ENCODE measurements at regions not wholly inside any gene's neighbourhood (a gene's known extent, or its start where the extent isn't known, plus 50 kb on each side); places are given as distances from the start of the nearest gene placed in this dataset.

DNA sequence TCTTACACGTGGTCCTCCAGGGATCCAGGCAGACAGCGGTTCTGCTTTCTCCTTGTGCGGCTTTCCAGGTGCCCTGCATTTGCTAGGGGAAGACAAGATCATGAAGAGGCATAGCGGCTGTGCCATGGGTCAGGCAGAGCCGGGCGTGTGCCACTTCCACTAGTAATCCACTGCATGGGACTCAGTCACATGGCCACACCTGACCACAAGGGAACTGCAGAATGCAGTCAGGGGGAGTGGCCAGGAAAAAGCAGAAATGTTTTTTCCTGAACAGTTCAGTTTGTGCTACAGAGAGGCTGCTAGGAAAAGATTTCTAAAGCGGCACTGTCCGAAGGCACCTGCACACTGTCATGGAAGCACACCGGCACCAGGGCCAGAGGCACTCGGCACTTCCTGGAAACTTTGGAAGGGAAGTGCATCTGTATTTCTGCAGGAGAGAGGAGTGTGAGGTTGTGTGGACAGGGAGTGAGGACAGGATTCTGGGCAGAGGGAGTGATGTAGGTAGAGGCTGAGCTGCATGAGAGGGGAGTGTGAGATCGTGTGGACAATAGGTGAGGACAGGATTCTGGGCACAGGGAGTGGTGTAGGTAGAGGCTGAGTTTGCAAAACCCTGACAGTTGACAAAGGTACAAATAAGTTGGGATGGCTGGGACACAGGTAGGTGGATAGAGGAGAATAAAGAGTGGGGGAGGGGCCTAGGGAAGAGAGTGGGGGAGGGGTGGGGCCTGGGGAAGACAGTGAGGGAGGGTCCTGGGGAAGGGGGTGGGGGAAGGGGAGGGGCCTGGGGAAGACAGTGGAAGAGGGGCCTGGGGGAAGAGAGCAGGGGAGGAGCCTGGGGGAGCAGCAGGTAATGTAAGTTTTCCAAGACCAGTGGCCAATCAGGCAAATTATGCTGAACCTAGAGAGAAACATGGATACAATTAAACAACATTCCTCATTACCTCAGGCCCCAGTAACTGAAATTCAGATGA is 1436.3 kb downstream of the TBC1D22A start:
- no peak for DNase-seq

DNA sequence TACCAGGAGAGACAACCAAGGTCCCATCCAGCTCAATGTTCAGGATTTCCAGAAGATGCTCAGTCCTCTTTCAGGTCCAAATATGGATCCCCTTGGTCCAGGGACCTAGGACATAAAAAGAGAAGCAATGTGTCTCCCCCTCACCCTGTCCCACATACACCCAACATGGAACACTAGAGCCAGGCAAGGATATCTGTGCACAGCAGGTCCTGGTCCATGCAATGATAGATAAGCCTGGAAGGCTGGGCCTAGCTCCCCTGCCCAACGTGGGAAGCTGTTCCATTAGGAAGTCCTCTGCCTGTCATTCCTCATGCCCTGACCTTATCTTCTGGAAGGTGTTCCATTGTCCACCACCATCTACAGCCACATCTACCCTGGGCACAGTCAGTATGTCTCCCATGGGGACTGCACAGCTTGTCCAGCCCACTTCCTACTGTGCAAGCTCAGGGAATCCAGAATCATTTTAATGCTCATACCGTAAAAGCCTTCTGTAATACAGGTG is 1434.8 kb downstream of the TBC1D22A start:
- no peak for DNase-seq

DNA sequence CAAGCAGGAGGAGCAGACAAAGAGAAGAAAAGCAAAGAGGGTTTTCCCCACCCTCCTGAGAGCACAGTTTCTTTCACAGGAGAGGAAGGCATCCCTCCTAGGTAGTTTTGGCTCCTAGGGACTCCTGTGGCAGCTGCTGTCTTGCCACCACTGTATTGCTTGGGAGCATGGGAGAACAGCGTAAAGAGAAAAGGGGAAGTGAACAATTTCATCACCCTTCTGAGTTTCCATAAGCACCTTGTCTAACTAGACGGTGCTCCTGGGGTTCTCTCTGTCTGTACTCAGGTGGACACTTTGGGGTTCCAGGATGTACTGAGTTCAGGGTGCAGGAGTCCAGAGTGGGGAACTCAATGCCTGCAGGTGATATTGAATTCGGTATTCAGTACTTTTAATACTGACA is 1430.5 kb downstream of the TBC1D22A start:
- no peak for DNase-seq

DNA sequence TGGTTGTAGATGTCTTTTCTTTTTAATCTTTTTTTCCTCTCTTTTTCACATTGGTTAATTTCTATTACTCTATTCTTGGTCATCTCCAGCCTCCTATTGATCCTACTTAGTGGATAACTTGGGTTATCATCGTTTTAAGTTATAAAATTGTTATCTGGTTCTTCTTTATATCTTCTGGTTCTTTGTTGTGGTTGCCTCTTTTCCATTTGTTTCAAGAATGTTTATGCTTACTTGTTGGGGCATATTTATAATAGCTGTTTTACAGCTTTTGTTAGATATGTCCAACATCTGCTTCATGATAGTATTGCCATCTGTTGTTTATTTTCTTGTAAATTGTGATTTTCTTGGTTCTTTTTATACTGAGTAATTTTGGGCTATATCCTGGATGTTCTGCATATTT is 1429.6 kb downstream of the TBC1D22A start:
- no peak for DNase-seq

DNA sequence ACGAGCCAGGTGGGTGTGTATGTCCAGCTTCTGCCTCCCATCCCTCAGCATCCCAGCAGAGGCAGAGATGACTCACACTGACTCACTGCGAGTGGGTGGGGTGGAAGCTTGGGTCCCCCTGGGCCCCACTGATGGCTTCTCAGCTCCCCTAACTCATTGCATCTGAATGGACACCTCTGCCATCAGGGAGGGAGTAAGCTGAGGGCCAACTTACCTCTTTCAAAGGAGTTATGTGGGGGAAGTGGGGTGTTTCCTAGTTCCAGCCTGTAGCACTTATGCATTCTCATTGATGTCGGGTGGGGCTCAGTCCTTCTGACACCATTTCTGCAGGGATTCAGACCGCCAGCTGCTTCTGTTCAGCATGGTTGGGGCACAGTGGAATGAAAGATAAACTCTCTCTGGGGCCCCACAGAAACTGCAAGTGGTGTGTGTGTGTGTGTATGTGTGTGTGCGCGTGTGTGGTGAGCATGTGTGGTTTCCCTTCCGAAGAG is 1425.8 kb downstream of the TBC1D22A start:
- no peak for DNase-seq

DNA sequence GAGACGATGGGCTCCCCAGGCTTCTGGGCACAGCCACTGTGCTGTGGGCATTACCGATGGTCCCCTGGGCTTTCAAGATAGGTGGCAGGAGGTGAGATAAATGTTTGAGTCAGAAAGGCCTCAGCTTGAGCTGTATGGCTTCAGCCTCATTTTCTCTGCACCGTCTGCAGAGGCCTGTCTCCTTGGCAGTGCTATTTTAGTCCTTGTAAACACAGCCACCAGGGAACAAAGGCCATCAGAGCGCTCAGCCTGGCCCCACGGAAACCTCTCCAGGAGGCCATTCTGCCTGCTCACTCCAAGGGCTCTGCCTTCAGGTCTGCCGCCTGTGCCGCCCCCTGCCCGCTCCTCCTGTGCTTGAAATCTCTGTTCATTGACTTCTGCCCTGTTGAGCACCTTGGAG is 1424.9 kb downstream of the TBC1D22A start:
- no peak for DNase-seq

DNA sequence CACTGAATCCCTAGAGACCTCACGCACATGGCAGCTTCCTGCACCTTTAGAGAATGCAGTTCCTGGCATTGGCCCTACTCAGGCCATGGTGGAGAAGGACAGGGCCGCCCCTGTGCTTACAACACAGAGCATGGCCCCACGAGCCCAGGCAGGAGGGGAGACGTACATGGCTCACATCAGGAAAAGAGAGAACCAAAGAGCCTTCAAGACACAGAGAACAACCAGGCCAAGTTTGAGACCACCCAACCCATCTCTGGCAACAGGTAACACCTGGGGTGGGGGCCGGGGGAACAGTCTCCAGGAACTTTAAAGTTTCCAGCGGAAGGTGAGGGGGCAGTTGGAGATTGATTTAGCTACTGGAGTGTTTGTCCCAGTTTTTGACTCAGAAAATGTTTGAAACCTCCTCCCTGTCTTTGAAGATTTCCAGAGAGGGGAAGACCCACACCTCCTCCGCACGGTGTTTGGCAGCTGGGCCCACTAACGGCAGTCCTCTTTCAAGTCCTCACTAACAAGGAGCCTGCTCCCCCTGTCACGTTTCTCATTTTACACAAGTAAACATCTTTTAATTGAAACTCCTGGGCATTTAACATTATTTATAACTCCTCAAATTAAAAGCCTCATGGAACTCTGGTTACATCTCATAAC is 1423.8 kb downstream of the TBC1D22A start:
- no peak for DNase-seq

DNA sequence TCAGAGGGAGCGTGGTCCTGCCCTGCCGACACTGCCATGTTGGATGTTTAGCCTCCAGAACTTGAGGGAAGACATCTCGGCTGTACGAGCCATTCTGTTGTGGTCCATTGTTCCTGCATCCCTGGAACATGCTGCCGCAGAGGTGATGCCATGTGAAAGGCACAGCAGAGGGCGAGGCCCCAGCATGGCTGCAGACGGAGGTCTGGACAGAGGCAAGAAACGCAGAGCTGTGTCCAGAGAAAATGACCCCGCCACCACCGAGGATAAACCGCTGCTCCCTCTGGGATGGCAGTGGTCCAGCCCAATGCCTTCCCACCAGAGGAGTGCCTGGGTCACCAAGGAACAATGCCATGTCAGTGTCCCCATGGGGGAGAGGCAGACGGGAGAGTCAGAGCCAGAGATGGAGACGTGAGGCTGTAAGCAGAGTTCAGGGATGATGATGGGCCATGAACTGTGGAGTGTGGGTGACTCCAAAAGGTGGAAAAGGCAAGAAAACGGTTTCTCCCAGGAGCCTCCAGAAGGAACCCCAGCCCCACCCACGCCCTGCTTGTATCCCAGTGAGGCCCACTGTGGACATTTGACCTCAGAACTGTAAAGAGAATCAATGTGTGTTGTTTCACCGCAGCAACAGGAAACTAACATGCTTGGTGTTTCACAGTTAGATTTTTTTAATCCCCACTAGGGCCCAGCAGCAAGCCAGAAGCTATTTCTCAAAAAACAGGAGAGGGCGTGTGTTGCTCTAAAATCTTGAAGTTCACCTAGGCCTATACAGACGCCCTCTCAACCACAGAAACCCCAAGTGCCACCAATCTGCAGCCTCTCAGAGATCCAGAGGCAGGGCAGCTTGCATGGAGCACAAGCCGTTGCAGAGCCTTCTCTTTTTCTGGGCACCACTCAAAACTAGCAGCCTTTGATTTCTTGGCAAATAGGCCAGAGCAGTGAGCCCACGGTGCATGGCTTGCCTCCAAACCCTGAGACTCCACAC is 1422.9 kb downstream of the TBC1D22A start:
- DNase-seq, result no peak

DNA sequence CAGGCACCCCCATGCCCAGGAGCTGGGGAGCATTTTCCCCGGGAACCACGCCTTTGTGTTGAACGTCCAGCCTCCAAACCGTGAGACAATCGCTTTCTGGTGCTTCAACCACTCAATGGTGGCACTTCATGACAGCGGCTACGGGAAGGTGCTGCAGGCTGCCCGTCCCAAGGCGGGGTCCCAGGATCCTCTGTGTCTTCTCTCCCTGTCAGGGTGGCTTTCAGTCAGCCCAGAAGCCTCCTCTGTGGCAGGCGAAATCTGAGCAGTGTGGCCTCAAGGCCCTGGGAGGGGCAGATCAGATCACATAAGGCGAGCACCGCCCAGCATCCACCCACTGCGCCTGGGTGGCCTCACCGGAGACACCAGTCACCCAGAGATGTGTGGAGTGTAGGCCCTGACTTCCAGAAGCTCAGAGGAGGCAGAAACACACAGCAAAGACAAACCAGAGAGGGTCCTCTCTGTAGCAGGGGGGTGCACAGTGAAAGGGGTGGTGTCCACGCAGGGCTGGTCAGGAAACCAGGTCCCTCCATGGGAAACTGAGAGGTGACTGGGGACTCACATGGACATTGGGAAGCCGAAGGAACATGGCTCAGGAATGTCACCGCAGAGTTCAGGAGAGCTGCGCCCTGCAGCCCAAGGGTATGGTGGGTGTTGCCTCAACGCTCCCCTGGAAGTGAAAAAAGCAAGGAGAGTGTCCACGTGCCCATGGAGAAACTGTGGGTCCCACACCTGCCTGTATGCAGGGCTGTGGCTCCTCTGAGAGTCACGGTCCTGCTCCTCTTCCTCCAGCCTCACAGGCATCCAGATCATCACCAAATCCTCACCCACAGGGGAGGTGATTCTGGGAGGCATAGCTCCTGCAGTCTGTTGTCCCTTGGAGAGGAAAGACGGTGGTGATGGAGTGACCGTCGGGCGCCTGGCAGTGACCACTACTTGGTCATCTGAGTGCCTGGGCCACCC is 1420.7 kb downstream of the TBC1D22A start:
- DNase-seq, result no peak

DNA sequence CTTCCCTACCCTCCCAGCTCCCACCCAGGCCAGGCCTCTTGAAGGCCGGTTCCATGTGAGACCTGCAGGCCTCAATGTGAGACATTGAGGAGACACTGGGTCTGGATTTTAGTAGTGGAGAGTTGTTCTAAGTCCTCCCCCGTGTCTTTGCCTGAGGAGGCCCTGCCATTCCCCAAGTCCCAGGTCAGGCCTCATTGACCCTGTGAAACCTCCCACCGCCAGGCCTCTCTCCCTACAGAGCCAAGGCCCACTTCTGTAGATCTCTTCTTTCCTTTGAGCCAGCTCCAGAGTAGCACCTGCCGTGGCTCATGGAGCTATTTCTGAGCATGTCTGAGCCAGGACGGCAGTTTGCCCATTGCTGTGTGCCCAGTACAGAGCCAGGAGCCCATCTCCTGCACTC is 1419.6 kb downstream of the TBC1D22A start:
- no peak for DNase-seq

DNA sequence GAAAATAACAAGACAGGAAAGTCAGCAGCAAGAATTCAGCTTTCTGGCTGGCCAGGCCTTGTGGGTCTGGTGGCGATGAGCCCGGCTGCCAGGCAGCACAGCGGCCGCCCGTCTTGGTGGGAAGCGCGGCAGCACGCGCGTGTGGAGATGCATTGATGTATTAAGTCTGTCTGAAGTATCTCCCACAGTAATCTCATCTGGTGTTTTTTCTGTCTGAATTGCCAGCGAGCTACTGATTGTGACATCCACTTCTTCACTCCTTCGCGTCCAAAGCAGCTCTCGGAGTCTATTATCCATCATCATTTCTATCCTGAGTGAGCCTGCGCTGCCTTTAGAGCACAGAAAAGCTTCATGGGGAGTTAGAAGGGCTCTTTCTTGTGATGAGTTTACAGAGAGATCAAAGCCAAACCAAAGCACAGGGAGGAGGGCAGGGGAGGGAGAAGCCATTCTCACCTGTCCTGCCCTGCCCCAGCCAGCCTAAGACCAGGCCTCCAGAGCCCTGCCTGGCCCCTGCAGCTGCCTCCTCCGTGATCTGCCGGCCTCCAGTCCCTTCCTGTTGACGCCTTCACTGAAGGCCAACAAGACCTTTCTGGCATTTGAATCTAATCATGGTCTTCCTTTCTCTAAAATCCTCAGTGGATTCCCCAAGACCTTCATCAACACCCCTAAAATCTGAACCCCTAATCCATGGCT is 1419.0 kb downstream of the TBC1D22A start:
- DNase-seq, result no peak

DNA sequence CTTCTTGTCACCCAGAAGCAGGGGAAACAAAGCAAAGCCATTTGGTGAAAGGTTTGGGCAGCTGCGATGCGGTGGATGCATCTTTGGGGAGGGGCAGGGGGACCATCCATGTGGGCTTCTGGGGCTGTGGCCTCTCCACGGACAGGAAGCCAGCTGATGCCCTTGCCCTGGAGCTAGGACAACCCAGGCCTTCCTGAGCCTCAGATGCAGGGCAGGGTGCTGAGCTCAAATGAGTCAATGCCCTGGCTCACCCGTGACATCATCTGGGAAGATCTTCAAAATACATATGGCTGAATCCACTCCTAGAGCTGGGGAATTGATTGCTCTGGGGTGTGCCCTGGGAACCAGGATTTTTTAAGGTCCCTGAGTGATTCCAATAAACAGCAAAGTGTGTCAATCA is 1418.2 kb downstream of the TBC1D22A start:
- DNase-seq, result no peak

DNA sequence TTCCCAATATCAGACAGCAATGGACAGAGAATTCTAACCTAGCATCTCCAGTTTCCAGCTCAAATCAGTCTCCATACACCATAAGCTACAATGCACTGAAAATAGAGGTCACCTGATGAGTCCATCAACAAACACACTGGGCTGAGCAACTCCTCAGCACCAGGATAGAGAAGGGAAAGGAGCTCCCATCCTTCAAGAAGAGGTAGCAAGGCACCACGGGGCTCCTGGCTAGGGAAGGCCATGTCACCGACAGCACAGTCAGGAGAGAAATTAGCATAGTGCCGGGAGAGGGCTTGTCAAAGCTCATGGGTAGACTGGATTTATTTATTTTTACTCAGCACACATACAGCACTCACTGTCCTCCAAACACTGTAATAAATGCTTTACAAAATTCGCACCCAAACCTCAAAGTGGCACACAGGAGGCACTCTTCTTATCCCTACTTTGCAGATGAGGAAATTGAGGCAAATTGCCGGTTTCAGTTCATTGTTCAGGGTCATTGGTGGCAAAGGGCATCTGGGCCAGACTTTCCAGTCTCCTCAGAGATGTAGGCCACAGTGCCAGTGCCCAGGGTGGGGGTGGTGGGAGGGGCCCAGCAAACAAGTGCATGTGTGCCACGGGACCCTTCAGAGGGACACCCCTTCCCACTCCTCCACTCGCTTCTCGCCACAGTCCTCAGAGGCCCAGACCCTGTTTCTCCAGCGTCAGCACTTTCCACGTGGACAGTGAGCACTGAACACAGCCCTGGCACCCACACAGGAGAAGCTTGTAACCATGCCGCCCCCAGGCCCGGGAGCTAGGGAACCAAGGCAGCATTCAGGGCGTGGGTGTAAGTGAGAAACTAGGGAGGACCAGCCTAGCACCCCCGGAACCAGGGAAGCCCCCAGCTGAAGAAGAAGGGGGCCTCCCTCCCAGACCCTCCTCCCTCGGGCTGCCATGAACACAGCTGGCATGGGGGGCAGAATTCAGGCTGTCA is 1417.4 kb downstream of the TBC1D22A start:
- DNase-seq, result no peak

DNA sequence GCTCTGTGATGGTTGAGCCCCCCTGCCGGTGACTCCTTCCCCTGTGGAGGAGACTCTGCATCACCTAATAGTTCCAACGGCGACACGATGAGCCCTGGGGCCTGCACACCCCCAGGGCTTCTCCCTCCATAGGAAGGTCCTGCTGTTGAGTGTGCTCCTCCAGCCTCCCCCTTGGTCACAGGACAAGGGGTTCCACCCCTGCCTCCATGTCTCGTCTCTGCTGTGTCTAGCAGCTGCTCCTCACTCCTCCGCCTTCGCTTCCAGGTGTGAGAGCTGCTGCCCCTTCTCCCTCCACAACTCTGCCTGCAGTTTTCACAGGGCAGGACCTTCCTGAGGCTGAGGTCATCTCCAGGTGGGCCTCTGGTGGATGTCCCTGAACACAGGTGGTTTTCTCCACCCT is 1416.1 kb downstream of the TBC1D22A start:
- DNase-seq, result no peak

DNA sequence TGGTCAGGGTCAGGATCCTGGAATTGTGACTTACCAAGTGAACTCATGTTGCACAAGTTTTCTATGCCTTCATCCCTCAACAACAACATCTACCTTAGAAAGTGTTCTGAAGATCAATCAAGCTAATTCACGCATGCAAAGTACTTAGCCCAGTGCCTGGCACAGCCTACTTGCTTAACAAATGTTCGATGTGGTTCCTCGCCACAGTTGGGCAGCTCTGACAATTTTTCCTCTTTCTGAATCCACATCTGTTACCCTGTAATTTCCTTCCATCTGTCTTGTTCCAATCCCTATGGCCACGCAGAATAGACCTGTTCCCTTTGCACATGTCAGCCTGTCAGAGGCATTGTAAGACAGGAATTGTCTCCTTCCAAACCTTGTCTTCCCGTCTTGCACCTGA is 1415.2 kb downstream of the TBC1D22A start:
- no peak for DNase-seq

DNA sequence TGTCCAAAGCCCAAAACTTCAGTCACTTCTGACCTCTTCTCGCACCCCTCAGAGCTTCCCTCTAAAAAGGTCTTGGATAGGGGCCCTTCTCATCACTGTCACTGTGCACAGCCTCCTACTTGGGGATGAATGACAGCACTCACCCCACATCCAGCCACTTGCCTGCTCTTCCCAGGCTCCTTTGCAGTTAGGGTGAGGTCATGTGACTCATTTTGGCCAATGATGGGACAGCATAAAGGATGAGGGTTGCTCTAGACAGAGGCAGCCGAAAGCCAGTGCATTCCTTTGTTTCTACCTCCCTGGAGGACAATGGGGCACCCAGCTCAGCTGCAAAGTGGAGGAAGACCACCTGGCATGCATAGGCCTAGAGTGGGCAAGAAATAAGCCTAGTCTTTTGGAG is 1413.3 kb downstream of the TBC1D22A start:
- no peak for DNase-seq

DNA sequence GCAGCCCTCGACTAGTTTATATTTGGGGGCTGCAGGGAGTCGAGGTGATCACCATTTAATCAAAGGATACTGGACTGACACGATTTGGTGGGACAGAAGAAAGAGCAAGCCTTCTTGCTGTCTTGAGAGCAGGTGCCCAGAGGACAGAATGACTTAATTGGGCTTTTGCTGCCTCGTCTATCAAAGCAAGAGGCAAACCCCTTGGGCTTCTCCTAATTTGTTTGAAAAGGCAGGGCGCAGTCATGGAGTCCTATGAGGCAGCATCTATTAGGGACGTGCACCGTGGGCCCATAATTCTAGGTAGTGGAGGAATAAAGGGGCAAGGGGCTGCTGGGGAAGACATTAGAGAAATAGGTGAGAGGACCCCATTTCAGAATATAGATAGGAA is 1411.3 kb downstream of the TBC1D22A start:
- no peak for DNase-seq

DNA sequence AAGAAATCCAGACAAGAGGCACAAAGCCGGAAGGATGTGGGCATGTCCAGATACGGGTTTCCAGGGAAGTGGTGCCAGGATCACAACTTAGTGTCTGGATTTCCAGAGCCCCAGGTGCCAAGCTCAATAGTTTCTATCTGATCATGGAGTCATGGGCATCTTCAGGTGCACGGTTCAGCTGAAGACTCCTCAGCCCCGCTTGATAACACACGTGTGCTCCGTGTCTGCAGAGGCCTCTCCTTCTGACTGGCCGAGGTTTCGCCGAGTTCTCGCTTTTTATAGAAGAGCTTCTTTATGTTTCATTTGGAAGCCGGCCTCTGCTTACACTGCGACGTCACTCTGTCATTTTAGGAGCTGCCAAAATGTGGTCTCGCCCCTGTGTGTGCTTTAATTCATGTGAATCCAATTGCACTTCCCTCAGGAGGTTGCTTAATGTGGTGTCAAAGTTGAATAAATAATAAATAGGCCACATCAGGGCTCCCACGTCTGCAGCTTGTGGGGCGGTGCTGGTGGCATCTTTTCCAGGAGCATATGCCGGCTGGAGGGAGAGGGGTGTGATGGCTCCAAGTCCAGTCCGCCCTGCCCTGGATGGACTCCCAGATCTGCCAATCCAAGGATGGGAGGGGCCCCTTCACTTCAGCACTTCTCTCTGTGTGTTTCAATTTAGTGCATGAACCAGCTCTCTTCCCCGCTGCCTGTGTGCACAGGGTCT is 1410.8 kb downstream of the TBC1D22A start:
- no peak for DNase-seq

DNA sequence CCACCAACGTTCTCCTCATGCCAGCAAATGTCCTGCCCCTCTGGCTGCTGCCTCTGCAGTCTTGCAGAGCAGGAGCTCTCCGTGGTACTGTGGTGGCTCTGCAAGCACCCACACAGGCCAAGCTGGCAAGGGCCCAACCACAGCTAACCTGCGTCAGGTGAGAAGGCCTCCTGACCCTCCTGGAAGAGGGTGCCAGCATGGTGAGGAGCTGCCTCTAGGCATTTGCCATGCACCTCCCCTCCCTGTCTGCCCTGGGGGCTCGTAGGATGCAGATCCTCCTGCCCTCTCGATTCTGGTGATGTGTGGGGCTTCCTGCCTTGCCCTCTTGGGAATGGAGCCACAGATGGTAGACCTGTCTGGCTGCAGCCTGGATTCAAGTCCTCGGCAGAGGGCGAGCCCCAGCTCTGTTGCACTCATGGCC is 1408.8 kb downstream of the TBC1D22A start:
- no peak for DNase-seq

Measured in NCI-H1930 (cell line).